ENCODE measurements at regions not wholly inside any gene's neighbourhood (a gene's known extent, or its start where the extent isn't known, plus 50 kb on each side); places are given as distances from the start of the nearest gene placed in this dataset.

- no peak for DNase-seq
- no peak for ATAC-seq
- intact Hi-C loops (cut with micrococcal nuclease): no loop called here
Measured at GRCh38 chr1:37125295-37125694, 91.0 kb upstream of the GRIK3 start.

- DNase-seq: no peak
- intact Hi-C loops (cut with micrococcal nuclease): no loop called here
- ATAC-seq: no peak
Measured at GRCh38 chr1:37127254-37127748, 93.0 kb upstream of the GRIK3 start.

- intact Hi-C loops (cut with micrococcal nuclease): no loop called here
- DNase-seq (no peak), ATAC-seq (no peak)
Measured at GRCh38 chr1:37128091-37128490, 93.8 kb upstream of the GRIK3 start.

GRCh38 chr1:37130221-37130948 lies 96.1 kb upstream of the GRIK3 start:
- intact Hi-C loops (cut with micrococcal nuclease): no loop called here
- ATAC-seq (no peak), DNase-seq (no peak)

GRCh38 chr1:37131281-37131680 lies 97.0 kb upstream of the GRIK3 start:
- DNase-seq (no peak), ATAC-seq (no peak)
- intact Hi-C loops (cut with micrococcal nuclease): no loop called here

GRCh38 chr1:37133276-37134145 lies 99.2 kb upstream of the GRIK3 start:
- intact Hi-C loops (cut with micrococcal nuclease): no loop called here
- DNase-seq (no peak), ATAC-seq (no peak)

GRCh38 chr1:37134599-37134998 lies 100.3 kb upstream of the GRIK3 start:
- intact Hi-C loops (cut with micrococcal nuclease): no loop called here
- DNase-seq (no peak), ATAC-seq (no peak)

- intact Hi-C loops (cut with micrococcal nuclease): no loop called here
- ATAC-seq: no peak
- no peak for DNase-seq
Measured at GRCh38 chr1:37135032-37135431, 100.7 kb upstream of the GRIK3 start.

GRCh38 chr1:37137014-37137413 lies 102.7 kb upstream of the GRIK3 start:
- DNase-seq: no peak
- no peak for ATAC-seq
- intact Hi-C loops (cut with micrococcal nuclease): no loop called here

- intact Hi-C loops (cut with micrococcal nuclease): no loop called here
- ATAC-seq (no peak), DNase-seq (no peak)
Measured at GRCh38 chr1:37137601-37138000, 103.3 kb upstream of the GRIK3 start.

- DNase-seq (no peak), ATAC-seq (no peak)
- intact Hi-C loops (cut with micrococcal nuclease): no loop called here
Measured at GRCh38 chr1:37143800-37144199, 109.5 kb upstream of the GRIK3 start.

GRCh38 chr1:37146071-37146470 lies 111.8 kb upstream of the GRIK3 start:
- intact Hi-C loops (cut with micrococcal nuclease): no loop called here
- ATAC-seq (no peak), DNase-seq (no peak)

GRCh38 chr1:37147392-37147831 lies 113.1 kb upstream of the GRIK3 start:
- no peak for DNase-seq
- intact Hi-C loops (cut with micrococcal nuclease): no loop called here
- no peak for ATAC-seq

GRCh38 chr1:37147906-37148305 lies 113.6 kb upstream of the GRIK3 start:
- no peak for ATAC-seq
- intact Hi-C loops (cut with micrococcal nuclease): no loop called here
- no peak for DNase-seq

GRCh38 chr1:37148663-37149062 lies 114.3 kb upstream of the GRIK3 start:
- intact Hi-C loops (cut with micrococcal nuclease): no loop called here
- DNase-seq: no peak
- no peak for ATAC-seq

- DNase-seq (no peak), ATAC-seq (no peak)
- intact Hi-C loops (cut with micrococcal nuclease): no loop called here
Measured at GRCh38 chr1:37149296-37149695, 115.0 kb upstream of the GRIK3 start.

GRCh38 chr1:37150986-37151385 lies 116.7 kb upstream of the GRIK3 start:
- no peak for ATAC-seq

GRCh38 chr1:37151789-37152188 lies 117.5 kb upstream of the GRIK3 start:
- DNase-seq (no peak), ATAC-seq (no peak)
- intact Hi-C loops (cut with micrococcal nuclease): no loop called here

More at GRCh38 chr1:37150986-37151385, 116.7 kb upstream of the GRIK3 start:
- intact Hi-C loops (cut with micrococcal nuclease): no loop called here
- no peak for DNase-seq

GRCh38 chr1:37152491-37152890 lies 118.2 kb upstream of the GRIK3 start:
- intact Hi-C loops (cut with micrococcal nuclease): no loop called here
- peak; percentile 74 for ATAC-seq
- DNase-seq: no peak

Data from left ventricle myocardium superior (tissue), 1 donor.